Ramos (cell line): ENCODE measurements at regions not wholly inside any gene's neighbourhood (a gene's known extent, or its start where the extent isn't known, plus 50 kb on each side); places are given as distances from the start of the nearest gene placed in this dataset.

ENCODE experiments used
- in situ Hi-C: fragments of 300-500 bp; cut with MboI; formaldehyde crosslinking; loops from one replicate; pipeline ENCODE4 v1.14.3; 2022; ENCODE audit warnings: low sequenced_read_pairs; ENCODE audit not compliant: unreplicated experiment

DNA sequence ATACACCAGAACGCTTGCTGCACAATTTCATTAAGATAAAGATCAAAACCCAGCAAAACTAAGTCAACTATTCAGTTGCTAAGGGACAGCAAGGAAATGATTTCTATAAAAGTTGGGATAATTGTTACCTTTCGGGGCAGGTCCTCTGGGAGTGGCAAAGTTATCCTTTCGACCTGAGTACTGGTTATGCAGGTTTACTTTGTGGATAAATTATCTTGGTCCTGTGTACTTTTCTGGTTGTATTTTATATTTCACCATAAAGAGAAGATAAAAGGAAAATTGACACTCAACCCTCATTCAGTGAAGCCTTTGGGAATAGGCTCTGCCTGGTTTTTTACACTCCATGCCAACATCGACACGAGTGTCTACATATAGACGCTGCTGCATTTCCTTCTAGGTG lies 146.5 kb downstream of the SYK start:
- in situ Hi-C loops = no loop called here

DNA sequence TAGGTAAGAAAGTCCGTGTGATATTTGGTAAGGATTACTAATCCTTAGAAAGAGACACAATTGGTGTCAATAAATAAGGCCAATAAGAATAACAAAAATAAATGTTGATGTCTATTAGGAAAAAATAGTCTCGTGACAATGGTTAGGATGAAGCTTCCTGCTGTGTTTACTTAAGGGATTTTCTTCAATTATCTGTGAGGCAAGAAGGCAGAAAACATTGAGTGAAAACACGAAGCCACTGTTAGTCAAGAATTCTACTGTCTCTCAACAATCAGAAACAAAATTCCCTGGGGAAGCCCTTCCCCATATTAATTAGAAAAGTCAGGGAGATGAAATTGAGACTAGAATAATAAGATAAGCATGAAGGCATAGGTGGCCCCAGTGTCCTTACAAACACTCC lies 149.0 kb downstream of the SYK start:
- in situ Hi-C loops = no loop called here

DNA sequence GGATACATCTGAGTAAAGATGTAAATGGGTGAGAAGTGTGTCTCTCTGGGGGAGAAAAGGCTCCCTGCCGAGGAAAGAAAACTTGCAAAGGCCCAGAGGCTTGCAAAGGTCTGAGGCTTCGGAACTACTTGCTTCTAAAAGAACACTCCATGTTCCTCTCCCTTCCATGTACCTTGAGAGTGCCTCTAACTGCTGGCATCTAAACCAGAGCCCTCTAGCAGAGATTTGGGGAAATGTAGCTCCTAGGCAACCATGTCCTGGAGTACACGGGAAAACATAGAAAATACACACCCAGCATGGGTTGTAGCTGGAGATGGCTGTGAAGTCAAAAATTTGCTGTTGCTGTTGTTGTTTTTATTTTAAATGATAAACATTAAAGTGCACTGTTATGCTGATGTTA lies 151.6 kb downstream of the SYK start:
- in situ Hi-C loops = no loop called here

DNA sequence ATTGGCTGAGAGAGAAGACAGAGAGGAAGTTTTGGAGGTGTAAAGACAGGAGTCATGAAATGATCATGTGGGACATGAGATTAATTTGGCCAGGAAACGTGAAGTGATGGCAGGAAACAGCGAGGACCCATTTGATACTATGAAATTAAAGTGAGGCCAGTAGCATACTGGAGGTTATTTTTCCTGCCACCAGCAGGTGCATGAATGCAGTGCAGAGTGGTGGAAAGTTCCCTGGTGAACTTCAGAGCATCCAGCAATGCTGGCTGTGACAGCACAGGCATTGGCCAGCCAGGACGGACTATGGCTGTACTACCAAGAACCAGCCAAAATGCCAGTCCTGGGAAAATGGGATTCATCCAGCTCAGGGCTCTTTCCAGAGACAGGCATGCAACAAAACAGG lies 152.2 kb downstream of the SYK start:
- in situ Hi-C loops = no loop called here

DNA sequence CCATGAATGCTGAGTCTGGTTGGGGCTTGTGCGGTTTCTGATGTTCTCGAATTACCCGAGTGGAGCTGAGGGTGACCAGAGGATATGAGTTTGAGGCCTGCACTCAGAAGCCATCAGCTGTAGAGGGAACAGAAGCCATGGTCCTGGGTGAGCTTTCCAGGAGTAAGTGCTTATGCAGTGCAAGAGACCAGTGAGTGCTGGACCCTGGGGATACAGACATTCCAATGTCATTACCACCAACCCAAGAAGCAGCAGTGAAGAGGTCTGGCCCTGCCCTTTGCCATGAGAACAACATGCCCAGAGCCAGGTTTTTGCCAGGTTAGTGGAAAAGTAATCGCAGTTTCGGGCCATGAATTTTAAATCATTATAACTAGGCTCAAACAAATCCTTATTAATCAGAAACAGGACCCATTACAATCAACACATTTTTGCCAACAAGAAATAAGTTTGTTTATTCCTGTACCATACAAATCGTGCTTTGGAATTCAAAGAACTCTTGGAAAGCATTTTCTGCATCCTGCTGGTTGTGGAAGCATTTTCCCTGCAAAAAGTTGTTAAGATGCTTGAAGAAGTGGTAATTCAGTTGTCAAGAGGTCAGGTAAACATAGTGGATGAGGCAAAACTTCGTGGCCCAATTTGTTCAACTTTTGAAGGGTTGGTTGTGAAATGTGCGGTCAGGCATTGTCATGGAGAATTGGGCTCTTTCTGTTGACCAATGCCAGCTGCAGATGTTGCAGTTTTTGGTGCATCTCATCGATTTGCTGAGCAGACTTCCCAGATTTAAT lies 154.6 kb downstream of the SYK start:
- in situ Hi-C loops = no loop called here

DNA sequence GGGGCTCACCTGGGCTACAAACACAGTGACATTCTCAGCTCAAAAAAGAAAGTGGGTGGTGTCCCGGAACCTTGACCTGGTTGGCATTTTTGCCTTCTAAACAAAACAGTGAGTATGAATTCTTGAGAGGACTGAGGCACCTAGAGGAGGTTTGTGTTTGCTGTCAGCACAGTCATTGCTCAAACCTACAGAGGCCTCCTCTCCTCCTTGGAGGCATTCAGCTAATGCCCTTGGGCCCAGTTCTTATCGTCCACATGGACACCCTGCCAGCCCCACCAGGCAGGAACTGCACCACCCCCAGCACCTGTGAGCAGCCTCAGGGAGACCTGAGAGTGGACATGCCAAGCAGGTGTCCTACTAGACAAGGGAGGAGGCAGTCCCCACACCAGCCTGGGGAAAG lies 156.7 kb downstream of the SYK start:
- in situ Hi-C loops = no loop called here

DNA sequence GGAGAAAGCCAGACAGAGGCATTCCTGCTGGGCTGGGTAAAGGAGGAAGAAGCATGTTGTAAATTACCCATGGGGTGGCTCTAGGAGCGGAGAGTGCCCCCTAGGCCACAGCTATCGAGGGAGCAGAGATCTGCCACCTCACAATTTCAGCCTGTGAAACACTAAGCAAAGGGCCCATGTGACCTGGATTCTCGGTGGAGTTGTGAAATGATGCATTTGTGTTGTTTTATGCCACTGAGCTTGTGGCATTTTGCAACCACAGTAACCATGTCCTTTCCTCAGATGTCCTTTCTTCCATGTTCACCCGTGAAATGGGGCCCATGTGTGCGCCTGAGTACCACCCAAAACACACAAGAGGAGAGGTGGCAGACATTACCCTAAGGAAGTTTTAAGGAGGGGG lies 159.3 kb downstream of the SYK start:
- in situ Hi-C loops = no loop called here

DNA sequence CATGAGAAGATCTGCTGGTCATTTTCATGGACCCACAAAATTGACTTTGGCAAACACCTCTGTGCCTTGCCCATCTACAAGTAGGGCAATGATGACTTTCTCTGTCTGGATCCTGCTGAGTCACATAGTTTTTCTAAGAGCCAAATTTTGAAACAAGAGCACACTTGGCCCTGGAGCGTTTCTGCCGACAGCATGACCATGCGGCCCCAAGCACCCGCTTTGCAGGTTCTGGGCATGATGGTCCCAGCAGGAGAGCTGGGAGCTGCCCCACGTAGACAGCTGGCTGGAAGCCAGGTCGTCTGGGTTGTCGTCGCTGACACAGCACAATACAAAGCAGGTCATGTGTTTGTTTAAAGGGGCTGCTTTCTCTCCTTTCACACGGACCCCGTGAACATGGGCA lies 159.8 kb downstream of the SYK start:
- in situ Hi-C loops = no loop called here

DNA sequence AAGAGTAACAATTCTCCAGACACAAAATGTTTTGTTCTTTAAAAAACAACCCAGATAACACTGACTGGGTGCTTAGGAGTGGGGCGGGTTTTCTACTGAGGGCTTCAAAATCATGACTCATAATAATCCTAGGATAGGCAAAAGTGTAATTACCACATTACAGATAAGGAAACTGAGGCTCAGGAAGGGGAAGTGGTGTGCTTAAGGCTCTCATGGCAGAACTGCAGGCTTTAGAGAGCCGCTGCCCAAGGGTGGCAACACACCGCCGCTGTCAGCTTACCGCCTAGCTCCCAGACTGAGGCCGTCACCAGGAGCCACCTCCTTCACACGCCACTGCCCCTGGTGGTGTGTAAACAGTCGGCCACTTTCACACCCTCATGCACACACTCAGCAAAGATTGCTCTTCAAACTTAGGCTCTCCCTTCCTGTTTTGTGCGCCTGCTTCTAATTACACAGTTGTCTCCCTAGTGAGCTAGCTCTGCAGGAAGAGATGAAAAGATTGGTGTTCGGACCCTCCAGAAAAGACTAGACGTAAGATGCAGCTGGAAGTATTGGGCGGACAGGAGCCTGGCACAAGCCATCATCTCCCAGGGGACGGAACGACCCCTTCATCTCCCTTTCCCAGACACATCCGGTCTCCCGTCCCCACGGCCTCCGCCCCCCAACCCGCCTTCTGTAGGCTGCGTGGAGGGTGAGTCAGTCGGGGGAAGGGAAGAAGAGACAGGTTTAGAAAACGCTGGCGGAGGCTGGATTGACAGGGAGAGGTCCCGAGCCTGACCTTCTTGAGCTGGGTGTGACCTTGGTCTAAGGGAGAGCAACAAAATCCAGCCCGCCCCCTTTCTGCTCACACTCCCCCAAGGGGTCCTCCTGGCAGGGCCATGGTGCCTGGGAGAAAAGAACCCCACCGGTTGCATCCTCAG lies 162.7 kb downstream of the SYK start:
- in situ Hi-C loops = no loop called here

DNA sequence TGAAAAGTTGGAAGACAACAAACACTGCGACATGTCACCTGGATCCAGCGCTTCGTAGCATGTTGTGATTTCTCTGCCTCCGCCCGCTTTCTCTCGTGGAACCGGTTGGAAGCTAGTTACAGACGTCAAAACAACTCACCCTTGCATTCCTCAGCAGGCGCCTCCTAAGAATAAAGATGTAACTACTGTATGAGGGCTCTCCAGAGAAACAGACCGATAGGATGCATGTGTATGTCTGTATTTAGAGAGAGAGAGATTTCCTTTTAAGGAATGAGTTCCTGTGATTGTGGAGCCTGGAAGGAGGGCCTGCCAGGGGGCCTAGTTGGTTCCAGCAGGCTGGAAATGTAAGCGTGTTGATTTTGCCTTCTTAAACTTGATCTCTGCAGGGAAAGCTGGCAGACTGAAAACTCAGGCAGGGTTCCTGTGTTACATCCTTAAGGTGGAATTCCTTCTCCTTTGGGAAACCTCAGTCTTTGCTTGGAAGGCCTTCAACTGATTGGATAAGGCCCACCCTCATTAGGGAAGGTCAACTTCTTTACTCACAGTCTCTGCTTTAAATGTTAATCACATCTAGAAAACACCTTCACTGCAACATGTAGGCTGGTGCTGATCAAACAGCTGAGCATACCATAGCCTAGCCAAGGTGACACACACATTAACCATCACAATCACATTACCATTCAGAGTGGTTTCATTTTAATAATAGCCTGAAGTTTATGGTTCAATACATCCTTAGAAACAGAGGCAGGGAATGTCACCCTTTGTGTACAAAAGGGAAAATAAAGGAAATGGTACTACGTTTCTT lies 163.8 kb downstream of the SYK start:
- in situ Hi-C loops = no loop called here

DNA sequence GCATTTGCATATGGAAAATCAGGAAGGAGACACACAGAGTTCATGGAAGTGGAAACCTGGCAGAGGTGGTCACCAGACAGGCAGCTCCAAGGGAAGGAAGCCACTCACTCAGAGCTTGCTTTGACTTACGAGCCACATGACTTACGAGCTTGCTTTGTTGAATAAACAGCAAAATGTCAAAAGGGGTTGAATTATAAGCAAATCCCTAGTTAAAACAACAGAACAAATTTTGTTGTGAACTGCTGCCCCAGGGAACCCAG lies 164.3 kb downstream of the SYK start:
- in situ Hi-C loops = no loop called here

DNA sequence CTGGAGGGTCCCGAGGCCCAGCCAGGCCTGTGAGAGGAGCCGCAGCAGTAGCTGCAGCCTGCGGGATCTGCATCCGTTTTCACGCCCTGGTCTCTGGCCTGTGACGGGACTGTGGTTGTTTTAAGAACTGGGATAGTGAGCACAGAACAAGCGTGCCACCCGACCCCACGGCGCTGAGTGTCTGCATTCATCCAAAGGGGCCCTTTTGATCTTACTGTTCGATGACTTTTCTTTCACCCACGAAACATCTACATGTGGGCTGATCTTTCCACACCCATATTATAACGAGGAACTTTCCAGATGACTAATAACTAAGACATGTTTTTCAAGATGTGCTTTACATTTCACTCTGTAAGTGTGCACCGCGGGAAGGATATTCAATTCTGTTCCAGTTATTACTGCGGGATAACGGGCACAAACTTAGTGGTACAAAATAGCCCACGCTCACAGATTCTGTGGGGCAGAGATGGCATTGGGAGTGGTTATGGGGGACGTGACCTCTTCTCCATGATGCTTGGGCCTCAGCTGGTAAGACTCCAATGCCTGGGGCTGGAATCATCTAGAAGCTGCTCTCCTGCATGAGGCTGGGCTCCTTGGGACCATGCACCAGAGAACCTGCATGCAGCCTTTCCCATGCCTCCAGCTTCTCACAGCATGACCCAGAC lies 165.0 kb downstream of the SYK start:
- in situ Hi-C loops = no loop called here

DNA sequence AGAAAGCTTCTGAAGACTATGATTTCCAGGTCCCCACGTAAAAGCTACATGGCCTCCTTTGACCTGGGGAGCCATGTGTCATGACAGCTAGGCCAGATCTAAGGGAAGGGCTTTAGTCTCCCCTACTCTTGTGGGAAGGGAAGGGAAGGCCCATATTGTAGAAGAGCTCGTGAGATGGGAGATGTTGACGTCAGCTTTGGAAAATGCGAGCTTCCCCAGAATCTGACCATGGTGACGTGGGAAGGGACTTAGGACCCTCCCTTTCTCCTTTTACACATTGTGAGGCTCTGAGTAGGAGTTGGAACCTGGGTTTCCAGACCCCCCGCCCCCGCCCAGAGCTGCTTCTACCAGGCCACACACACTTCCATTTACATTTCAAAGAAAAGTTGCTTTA lies 165.5 kb downstream of the SYK start:
- in situ Hi-C loops = no loop called here

DNA sequence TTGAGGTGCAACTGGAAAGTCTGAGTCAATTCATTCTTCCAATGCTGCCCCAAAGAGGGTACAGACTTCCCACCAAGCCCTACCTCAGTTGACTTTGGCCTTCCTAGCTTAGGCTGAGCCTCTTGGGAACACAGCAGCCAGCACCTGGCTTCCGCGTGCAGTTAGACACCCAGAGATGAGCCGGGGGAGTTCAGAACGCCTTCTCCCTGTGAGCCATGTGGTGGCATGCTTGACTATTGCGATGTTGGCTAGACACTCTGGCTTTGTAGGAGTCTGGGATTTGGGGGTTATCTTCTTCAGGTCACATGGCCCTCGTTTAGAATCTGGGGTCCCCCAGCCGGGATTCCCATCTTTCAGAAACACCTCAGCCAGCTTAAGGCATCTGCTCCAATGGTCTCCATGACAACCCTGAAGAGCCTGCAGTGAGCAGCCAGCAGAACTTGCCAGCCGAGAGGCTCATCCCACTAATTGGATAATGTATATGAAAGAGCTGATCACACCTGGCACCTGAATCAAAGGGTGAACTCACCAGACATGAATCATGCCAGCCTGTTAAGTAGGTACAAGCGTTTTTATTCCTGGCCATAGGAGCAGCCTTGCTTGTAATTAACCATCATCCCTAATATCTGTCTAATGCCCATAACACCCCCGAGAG lies 167.5 kb downstream of the SYK start:
- in situ Hi-C loops = no loop called here

DNA sequence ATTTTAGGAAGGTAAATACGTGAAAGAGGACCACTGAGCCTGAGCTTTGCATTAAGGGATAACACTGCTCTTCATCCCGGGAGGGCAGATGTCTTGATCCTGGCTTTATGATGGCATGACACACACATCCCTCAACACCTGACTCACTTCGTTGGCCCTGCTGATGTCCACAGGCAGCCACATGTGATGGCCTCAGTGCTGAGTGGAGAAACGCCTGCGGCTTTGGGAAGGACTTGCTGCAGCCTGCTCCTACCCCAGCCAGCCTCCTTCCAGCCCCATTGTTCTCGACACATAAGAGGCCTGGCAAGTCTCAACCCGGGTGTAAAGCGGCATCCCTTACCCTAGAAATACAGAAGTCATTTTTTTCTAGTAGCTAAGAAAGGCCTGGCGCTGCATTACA lies 169.0 kb downstream of the SYK start:
- in situ Hi-C loops = no loop called here

DNA sequence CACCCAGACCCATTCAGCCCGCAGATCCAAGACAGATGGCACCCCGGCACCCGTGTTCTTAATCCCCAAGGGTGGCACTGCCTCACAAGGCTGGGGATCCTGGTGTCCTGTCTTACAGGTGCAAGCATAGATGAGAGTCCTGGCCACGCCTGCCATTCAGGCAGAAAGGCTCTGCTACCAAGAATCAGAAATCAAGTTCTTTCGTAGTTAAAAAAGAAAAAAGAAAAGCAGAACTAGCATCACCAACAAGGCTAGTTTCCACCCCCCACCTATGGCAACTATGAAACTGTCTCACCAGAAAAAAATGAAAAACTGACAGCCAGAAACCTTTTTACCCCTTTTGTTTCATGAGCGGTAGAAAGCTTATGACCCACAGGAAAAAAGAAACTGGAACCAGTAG lies 170.4 kb downstream of the SYK start:
- in situ Hi-C loops = no loop called here

DNA sequence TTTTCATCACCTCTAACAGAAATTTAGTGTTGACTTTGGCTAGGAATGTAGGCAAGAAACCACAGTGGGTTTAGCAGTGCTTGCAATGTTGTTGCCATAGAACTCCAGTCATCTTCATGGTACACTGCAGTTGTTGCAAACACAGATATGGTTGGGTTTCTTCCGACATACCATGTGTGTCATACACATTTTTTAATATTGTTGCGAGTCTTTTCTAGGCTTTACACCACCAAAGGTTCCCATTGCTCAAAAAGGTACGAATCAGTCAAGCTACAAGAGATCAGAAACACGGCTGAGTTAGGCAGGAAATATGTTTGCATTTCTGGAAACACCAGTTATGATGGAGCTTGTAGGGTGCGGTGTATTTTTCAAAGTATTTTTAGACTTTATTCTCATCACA lies 172.4 kb downstream of the SYK start:
- in situ Hi-C loops = no loop called here

DNA sequence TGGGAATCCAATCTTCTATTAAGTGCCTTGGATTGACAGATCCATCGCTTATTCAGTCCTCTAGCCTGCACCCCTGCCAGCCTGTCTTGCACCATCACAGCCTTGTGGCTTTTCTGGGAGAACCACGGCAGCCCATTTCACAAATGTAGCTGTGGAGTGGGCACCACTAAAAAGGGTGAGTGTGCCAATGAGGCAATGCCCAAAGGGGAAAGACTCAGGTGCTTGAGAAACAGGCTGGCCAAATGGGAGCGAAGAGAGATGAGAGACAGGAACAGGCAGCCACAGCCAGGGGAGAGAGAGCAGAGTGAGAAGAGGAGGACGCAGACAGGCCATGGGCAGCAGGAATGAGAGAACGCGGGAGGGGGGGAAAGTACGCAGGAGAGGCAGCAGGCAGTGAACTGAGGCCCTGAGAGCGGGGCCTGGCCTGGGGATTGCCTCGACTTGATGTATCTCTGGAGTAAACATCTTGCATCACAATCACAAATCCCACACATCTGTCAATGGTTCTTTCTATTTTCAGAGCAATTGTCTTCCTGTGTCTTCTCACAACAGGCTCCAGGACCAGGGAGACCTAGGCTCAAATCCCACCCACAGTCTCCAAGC lies 173.1 kb downstream of the SYK start:
- in situ Hi-C loops = no loop called here

DNA sequence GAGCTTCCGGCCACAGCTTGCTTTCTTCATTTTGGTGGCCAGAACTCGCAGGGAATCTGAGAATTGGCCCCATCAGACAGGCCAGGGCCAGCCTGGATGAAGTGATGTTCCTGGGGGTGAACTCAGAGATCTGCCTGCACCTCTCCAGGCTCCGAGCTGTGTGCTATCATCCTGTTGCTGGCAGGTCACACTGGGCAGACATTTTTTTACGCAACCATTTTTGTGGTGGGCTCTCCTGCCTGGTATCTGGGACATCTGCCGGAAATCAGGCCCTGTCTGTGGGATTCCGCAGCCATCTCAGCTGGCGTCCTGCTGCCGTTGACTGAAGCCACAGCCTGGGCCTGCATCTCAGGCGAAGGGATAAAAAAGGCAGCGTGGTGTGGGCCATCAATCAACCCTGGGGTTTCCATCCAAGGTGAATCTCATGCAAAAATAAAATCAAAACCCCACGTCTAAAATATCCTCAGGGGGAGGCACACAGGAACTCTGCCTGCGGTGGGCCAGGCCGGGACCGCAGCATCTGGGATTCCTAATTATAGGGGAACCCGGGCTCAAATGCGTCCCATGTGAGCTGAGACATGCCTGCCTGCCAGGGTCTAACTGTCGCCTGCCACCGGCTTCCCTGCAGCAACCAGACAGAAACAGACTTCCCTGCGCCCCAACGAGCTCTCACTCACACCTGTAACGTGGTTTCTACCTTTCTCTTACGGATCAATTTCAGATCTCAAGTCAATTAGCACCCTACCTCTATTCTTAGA lies 174.3 kb downstream of the SYK start:
- in situ Hi-C loops = no loop called here
